Upper lobe of left lung (tissue), 4 donors: ENCODE measurements at regions not wholly inside any gene's neighbourhood (a gene's known extent, or its start where the extent isn't known, plus 50 kb on each side); places are given as distances from the start of the nearest gene placed in this dataset.

Experiments used
- CTCF ChIP-seq, 6 experiments: fragments of 450-650 bp in 4 of 6; fragments of 200-600 bp in 2 of 6; sonication (generic) in 2 of 6; IDR thresholded peaks; one replicate each; pipeline ENCODE4 v1.5.1; 2016 to 2019; ENCODE audit warnings: antibody characterized with exemption in 6 of 6
- POLR2A ChIP-seq, 4 donors: fragments of 450-650 bp; IDR thresholded peaks; one replicate each; pipeline ENCODE4 v1.5.1; 2016 to 2017; ENCODE audit warnings: antibody characterized with exemption in 4 of 4, mild to moderate bottlenecking in 2 of 4

- TF ChIP-seq CTCF (IDR thresholded peaks at IDR 0.05) (no peak), POLR2A (IDR thresholded peaks at IDR 0.05) (no peak)
Observed at GRCh38 chr3:102619361-102619760, 184.5 kb downstream of the ZPLD1 start.
